Pancreas (tissue), 10 donors: ENCODE measurements at regions not wholly inside any gene's neighbourhood (a gene's known extent, or its start where the extent isn't known, plus 50 kb on each side); places are given as distances from the start of the nearest gene placed in this dataset.

Experiments used
- ATAC-seq, 4 donors: fragments of 200-7000 bp; cut with Tn5 transposase; one replicate each; pipeline versions ENCODE4 v1.8.0 to v1.9.1; 2020; ENCODE audit warnings: mild to moderate bottlenecking in 4 of 4, moderate library complexity in 4 of 4
- DNase-seq, 6 donors: peaks; one replicate each; pipeline ENCODE4 v3.0.0-alpha.2; 2020
- FAIRE-seq: peaks from 2 replicates; lab custom pipeline; 2012; peaks lifted over from hg19 to GRCh38; lab: Jason Lieb, UNC
- H3K27ac ChIP-seq, 4 donors: fragments of 200-600 bp; sonication (generic); 1 replicate in 3 of 4; 2 replicates in 1 of 4; pipeline versions ENCODE4 v1.5.0 to v1.8.0; 2020
- H3K27me3 ChIP-seq, 4 donors: fragments of 200-600 bp; one replicate each; pipeline ENCODE4 v1.8.0; 2021
- H3K36me3 ChIP-seq, 3 donors: fragments of 200-600 bp; sonication (generic) in 1 of 3; one replicate each; pipeline versions ENCODE4 v1.5.0 to v1.8.0; 2020 to 2021
- H3K4me1 ChIP-seq, 3 donors: fragments of 200-600 bp; one replicate each; pipeline ENCODE4 v1.8.0; 2021
- H3K4me3 ChIP-seq, 4 donors: fragments of 200-600 bp; sonication (generic) in 2 of 4; one replicate each; pipeline versions ENCODE4 v1.5.0 to v1.8.0; 2020 to 2021
- H3K9me3 ChIP-seq, 4 donors: fragments of 200-600 bp; one replicate each; pipeline ENCODE4 v1.8.0; 2021
- WGBS, 2 donors: extraction: QIAGEN DNeasy Blood & Tissue Kit; methylation state at CpG; one replicate each; pipeline ENCODE4 v1.1.7; 2013; 5-methylcytosine and 5-hydroxymethylcytosine counted together
- intact Hi-C, 3 donors: fragments of 100-400 bp; cut with DNase I; formaldehyde crosslinking; loops; one replicate each; pipeline versions ENCODE4 v1.11.1 to v1.14.2; 2022
- TF ChIP-seq, protein P1 (sequence below), 4 donors: fragments of 200-600 bp; sonication (generic) in 3 of 4; IDR thresholded peaks; one replicate each; pipeline versions ENCODE4 v1.5.0 to v1.8.0; 2021; ENCODE audit warnings: antibody characterized with exemption in 4 of 4
- donor health status: healthy with polysubstance abuse.
- donor health status: DM: no; HTN: no; CAD: no; lungs with moderate emphysema.
- donor health status: DM: no; HTN: no; CAD: no.
- donor health status: control.
- donor health status: control.
- donor health status: Bipolar disorder and iron deficiency.
- donor health status: DM: yes; HTN: yes; CAD: no.
- donor health status: DM: no; HTN: no; CAD: no.
- donor health status: DM: no; HTN: no; CAD: no.
- donor health status: DM: yes; HTN: yes; CAD: no.

DNA sequence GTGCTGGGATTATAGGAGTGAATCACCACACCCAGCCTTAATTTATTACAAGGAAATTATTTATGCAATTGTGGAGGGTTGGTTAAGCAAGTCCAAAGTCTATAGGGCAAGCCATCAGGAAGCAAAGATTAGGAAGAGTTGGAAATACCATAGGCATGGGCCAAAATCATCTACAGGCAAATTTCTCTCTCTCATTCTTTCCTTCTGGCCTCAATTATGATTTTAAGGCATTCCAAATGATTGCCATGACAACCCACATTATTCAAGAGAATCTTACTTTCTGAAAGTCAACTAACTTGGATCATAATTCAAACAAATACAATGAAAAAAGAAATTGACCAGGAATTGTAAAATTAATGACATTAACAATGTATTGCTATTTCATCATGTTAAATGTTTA lies 400.8 kb downstream of the GPM6A start:
- TF ChIP-seq, protein P1, sequence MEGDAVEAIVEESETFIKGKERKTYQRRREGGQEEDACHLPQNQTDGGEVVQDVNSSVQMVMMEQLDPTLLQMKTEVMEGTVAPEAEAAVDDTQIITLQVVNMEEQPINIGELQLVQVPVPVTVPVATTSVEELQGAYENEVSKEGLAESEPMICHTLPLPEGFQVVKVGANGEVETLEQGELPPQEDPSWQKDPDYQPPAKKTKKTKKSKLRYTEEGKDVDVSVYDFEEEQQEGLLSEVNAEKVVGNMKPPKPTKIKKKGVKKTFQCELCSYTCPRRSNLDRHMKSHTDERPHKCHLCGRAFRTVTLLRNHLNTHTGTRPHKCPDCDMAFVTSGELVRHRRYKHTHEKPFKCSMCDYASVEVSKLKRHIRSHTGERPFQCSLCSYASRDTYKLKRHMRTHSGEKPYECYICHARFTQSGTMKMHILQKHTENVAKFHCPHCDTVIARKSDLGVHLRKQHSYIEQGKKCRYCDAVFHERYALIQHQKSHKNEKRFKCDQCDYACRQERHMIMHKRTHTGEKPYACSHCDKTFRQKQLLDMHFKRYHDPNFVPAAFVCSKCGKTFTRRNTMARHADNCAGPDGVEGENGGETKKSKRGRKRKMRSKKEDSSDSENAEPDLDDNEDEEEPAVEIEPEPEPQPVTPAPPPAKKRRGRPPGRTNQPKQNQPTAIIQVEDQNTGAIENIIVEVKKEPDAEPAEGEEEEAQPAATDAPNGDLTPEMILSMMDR (IDR thresholded peaks at IDR 0.05): no peak
- H3K4me3 ChIP-seq: no peak overlapping the region
- H3K36me3 ChIP-seq: no peaks in the 10 kb centered on the region
- DNase-seq (no peak), ATAC-seq (no peak), FAIRE-seq (no peak)
- H3K4me1 ChIP-seq: no peaks in the 10 kb centered on the region
- H3K9me3 ChIP-seq: no peaks in the 10 kb centered on the region
- H3K27ac ChIP-seq: no peak overlapping the region
- intact Hi-C loops: no loop called here
- H3K27me3 ChIP-seq: no peaks in the 10 kb centered on the region

DNA sequence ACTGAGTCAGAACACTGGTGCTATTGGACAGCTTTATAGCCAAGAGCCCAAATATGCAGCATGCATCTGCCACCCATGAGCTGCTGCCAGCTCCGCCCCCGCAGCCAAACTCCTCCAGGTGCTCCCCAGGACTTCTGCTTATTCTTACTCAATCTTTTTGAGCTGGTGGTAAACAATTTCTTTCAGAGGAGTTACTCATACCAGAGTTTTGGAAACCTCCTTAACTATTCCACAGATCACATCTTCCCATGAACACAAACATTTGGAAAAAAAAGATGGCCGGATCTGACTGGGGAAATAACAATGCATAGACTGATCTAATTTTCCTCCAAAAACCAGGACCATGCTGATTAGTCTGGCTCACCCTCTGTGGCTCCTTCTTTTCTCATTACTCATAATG lies 399.9 kb downstream of the GPM6A start:
- H3K4me1 ChIP-seq: no peaks in the 10 kb centered on the region
- H3K27me3 ChIP-seq: no peaks in the 10 kb centered on the region
- H3K36me3 ChIP-seq: no peaks in the 10 kb centered on the region
- no peaks in the 10 kb centered on the region for H3K9me3 ChIP-seq
- DNase-seq: no peak
- no peak for FAIRE-seq
- no peak overlapping the region for H3K4me3 ChIP-seq
- TF ChIP-seq, protein P1 (IDR thresholded peaks at IDR 0.05): no peak
- WGBS, 2 donors: 24 to 31% methylated on average over 3 of the region's 3 CpGs
- intact Hi-C loops: no loop called here
- H3K27ac ChIP-seq: no peak overlapping the region
- no peak for ATAC-seq

DNA sequence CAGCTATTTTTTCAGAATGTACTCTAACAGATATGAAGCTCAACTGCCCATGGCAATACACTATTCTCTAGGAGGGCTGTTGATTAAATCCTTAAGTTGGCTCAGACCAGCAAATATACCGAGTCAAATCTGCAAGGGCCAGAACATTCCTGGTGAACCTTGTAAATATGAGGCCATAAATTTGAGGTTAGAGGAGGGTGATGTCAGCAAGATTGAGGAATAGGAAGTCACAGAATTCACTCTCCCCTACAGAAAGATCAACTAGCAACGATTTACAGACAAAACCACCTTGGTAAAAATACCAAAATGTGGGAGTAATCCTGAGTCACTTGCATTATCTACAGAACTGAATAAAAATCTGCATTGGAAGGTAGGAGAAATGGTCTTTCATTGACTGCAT lies 399.3 kb downstream of the GPM6A start:
- 33 to 58% methylated on average over 2 of the region's 2 CpGs for whole genome bisulfite sequencing, 2 donors
- H3K27me3 ChIP-seq: no peaks in the 10 kb centered on the region
- no peaks in the 10 kb centered on the region for H3K9me3 ChIP-seq
- no peak overlapping the region for H3K4me3 ChIP-seq
- intact Hi-C loops: no loop called here
- no peaks in the 10 kb centered on the region for H3K36me3 ChIP-seq
- H3K27ac ChIP-seq: no peak overlapping the region
- ATAC-seq: no peak
- TF ChIP-seq, protein P1 (IDR thresholded peaks at IDR 0.05): no peak
- DNase-seq: no peak
- H3K4me1 ChIP-seq: no peaks in the 10 kb centered on the region
- no peak for FAIRE-seq

DNA sequence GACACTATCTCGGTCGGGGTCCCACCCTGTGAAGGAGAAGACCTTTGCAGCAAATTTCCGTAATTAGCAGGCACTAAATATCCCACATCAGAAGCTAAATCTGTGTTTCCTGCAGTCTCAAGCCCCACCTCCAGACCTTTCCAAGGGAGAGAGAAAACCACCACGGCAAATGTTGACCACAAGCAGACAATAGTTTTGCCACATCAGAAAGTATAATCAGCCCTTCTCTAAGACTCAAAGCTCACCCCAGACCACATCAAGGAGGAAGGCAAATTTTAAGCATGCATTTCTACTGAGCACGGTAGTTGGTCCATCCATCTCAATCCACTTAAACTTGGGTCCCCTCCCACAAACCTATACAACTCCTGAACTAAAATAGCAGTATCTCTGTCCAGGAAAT lies 398.5 kb downstream of the GPM6A start:
- no peak for ATAC-seq
- no peaks in the 10 kb centered on the region for H3K9me3 ChIP-seq
- H3K36me3 ChIP-seq: no peaks in the 10 kb centered on the region
- 56 to 81% methylated on average over 5 of the region's 5 CpGs for WGBS, 2 donors
- H3K27me3 ChIP-seq: no peaks in the 10 kb centered on the region
- H3K27ac ChIP-seq: no peak overlapping the region
- no peaks in the 10 kb centered on the region for H3K4me1 ChIP-seq
- no peak for DNase-seq
- H3K4me3 ChIP-seq: no peak overlapping the region
- TF ChIP-seq, protein P1 (IDR thresholded peaks at IDR 0.05): no peak
- intact Hi-C loops: no loop called here
- no peak for FAIRE-seq

DNA sequence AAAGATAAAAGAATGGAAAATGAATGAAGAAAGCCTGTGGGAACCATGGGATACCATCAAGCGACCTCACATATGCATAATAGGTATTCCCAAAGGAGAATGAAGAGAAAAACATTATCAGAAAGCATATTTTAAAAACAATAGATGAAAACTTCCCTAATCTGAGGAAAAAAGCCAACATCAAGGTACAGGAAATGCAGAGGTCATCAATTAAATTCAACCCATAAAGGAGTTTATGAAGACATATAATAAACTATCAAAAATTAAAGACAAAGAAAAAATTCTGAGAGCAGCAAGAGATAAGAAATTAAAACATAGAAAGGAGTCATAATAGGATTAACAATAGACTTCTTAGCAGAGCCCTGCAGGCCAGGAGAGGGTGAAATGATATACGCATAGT lies 397.5 kb downstream of the GPM6A start:
- no peaks in the 10 kb centered on the region for H3K36me3 ChIP-seq
- DNase-seq (no peak), FAIRE-seq (no peak), ATAC-seq (no peak)
- TF ChIP-seq, protein P1 (IDR thresholded peaks at IDR 0.05): no peak
- no peak overlapping the region for H3K27ac ChIP-seq
- H3K27me3 ChIP-seq: no peaks in the 10 kb centered on the region
- intact Hi-C loops: no loop called here
- no peaks in the 10 kb centered on the region for H3K9me3 ChIP-seq
- WGBS, 2 donors: 50 to 55% methylated on average over 2 of the region's 2 CpGs
- H3K4me3 ChIP-seq: no peak overlapping the region
- no peaks in the 10 kb centered on the region for H3K4me1 ChIP-seq
